Upper lobe of right lung (tissue), 1 donor: ENCODE measurements at regions not wholly inside any gene's neighbourhood (a gene's known extent, or its start where the extent isn't known, plus 50 kb on each side); places are given as distances from the start of the nearest gene placed in this dataset.

ENCODE experiments used
- ATAC-seq: fragments of 200-7000 bp; cut with Tn5 transposase; one replicate; pipeline ENCODE4 v1.9.1; 2020; ENCODE audit warnings: mild to moderate bottlenecking, moderate library complexity
- DNase-seq: peaks from one replicate; pipeline ENCODE4 v3.0.0-alpha.2; 2020
- H3K27ac ChIP-seq: fragments of 200-600 bp; one replicate; pipeline ENCODE4 v1.8.0; 2022
- H3K27me3 ChIP-seq: fragments of 200-600 bp; one replicate; pipeline ENCODE4 v1.8.0; 2022; ENCODE audit warnings: mild to moderate bottlenecking
- H3K36me3 ChIP-seq: fragments of 200-600 bp; one replicate; pipeline ENCODE4 v1.8.0; 2022
- H3K4me1 ChIP-seq: fragments of 200-600 bp; one replicate; pipeline ENCODE4 v1.8.0; 2022
- H3K4me3 ChIP-seq: fragments of 200-600 bp; one replicate; pipeline ENCODE4 v1.8.0; 2022; ENCODE audit warnings: mild to moderate bottlenecking
- H3K9me3 ChIP-seq: fragments of 200-600 bp; one replicate; pipeline ENCODE4 v1.8.0; 2022
- CTCF ChIP-seq: fragments of 200-600 bp; IDR thresholded peaks from one replicate; pipeline ENCODE4 v1.8.0; 2022; ENCODE audit warnings: antibody characterized with exemption
- intact Hi-C: fragments of 100-400 bp; cut with DNase I; formaldehyde crosslinking; loops from one replicate; pipeline ENCODE4 v1.11.0; 2022
- donor health status: DM: no; HTN: yes; CAD: no; lungs with severe emphysema.

DNA sequence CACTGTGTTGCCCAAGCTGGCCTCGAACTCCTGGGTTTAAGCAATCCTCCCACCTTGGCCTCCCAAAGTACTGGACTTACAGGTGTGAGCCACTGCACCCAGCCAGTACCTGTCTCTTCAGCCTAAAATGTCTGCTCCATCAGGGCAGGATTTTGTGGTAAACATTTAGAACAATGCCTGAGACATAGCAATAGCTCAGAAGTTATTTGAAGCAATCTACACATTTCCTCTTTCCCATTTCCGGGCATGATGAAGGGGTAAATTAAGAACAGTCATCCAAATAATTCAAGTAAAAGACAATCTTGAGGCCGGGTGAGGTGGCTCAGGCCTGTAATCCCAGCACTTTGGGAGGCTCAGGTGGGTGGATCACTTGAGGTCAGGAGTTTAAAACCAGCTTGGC, 69.0 kb upstream of the ZNF217 start:
- intact Hi-C loops, result no loop called here
- Histone ChIP-seq H3K9me3 (no peaks in the 10 kb centered on the region), H3K36me3 (no peaks in the 10 kb centered on the region), H3K27me3 (no peaks in the 10 kb centered on the region), H3K4me1 (peaks cover 11% of the 10 kb centered on the region), H3K27ac (no peak overlapping the region), H3K4me3 (no peak overlapping the region)
- ATAC-seq (no peak), DNase-seq (no peak)
- no peak for TF ChIP-seq CTCF

DNA sequence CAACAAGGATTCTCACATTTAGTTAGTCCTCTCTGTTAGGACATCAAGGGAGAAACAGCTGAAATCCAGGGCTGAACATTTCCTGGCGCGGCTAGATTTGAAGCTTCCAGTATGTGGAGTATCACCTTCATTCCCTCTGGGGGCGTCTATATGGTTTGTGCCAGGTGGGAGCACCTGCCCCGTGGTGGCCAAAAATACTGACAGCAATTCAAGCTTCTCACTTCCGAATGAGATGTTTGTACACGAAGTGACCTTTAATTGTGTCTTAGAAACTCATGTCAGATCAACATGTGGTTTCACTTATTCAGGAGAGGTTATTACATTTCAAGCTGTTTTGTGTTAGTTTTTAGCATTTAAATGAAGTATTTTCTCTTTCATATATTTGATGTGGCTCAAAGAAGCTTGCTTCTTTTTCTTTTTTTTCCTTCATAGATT, 67.3 kb upstream of the ZNF217 start:
- Histone ChIP-seq H3K27ac (peak overlapping the region; percentile 64), H3K27me3 (no peaks in the 10 kb centered on the region), H3K9me3 (no peaks in the 10 kb centered on the region), H3K4me3 (no peak overlapping the region), H3K36me3 (no peaks in the 10 kb centered on the region), H3K4me1 (peaks cover 28% of the 10 kb centered on the region)
- no peak for ATAC-seq
- TF ChIP-seq CTCF, result no peak
- DNase-seq, result no peak
- intact Hi-C loops, result no loop called here

GRCh38 chr20:53660078-53660909, 66.7 kb upstream of the ZNF217 start:
- H3K27me3 ChIP-seq, result no peaks in the 10 kb centered on the region
- H3K27ac ChIP-seq, result peak overlapping the region; percentile 82
- no peaks in the 10 kb centered on the region for H3K9me3 ChIP-seq
- ATAC-seq, result peak; percentile 39
- H3K4me1 ChIP-seq, result peaks cover 30% of the 10 kb centered on the region
- TF ChIP-seq CTCF, result no peak
- H3K36me3 ChIP-seq, result no peaks in the 10 kb centered on the region
- peak overlapping the region; percentile 46 for H3K4me3 ChIP-seq
- intact Hi-C loops, result no loop called here
- no peak for DNase-seq

DNA sequence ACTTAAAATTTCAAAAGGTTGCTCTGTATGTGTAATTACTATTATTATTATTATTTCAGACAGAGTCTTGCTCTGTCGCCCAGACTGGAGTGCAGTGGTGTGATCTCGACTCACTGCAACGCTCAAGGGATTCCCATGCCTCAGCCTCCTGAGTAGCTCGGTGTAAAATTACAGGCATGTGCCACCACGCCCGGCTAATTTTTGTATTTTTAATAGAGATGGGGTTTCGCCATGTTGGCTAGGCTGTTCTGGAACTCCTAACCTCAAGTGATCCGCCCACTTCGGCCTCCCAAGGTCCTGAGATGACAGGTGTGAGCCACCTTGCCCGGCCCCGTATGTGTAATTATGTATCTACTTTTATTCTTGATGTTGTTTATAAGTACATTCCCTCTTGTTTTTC, 65.3 kb upstream of the ZNF217 start:
- H3K27ac ChIP-seq, result no peak overlapping the region

GRCh38 chr20:53658322-53658721, 64.7 kb upstream of the ZNF217 start:
- DNase-seq, result no peak
- Histone ChIP-seq H3K4me1 (peaks cover 36% of the 10 kb centered on the region), H3K27me3 (no peaks in the 10 kb centered on the region), H3K27ac (no peak overlapping the region), H3K4me3 (no peak overlapping the region), H3K36me3 (no peaks in the 10 kb centered on the region), H3K9me3 (no peaks in the 10 kb centered on the region)
- ATAC-seq, result no peak
- intact Hi-C loops, result no loop called here
- TF ChIP-seq CTCF, result no peak

More for the DNA sequence above, 65.3 kb upstream of the ZNF217 start:
- ATAC-seq (no peak), DNase-seq (no peak)
- no peak for TF ChIP-seq CTCF
- H3K9me3 ChIP-seq, result no peaks in the 10 kb centered on the region
- no peak overlapping the region for H3K4me3 ChIP-seq
- peaks cover 35% of the 10 kb centered on the region for H3K4me1 ChIP-seq
- H3K36me3 ChIP-seq, result no peaks in the 10 kb centered on the region
- intact Hi-C loops, result no loop called here
- H3K27me3 ChIP-seq, result no peaks in the 10 kb centered on the region
